ENCODE measurements at regions not wholly inside any gene's neighbourhood (a gene's known extent, or its start where the extent isn't known, plus 50 kb on each side); places are given as distances from the start of the nearest gene placed in this dataset.

DNA sequence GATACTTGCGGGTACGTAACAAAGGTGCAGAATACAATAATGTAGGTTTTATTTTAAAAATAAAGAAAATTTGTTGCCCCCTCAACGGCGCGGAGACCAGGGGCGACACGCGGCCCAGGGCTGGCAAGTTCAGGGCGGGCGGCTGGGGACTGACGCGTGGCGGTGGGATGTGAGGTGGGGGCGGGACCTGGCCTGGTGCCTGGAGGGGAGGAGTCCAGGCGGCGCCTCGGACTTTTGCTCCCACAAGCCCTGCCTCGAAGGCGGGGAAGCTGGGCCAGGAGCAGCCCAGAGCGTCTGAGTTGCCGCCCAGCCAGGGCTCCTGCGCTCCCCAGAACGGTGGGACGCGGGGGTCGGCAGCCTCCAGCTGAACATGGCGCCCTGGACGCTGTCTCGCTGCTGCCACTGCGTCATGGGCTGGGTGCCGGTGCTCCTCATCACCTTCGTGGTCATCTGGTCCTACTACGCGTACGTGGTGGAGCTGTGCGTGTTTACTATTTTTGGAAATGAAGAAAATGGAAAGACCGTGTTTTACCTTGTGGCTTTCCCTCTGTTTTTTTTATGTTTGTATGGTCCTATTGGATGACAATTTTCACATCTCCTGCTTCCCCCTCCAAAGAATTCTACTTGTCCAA, 1122.8 kb upstream of the ATXN8OS start:
- Histone ChIP-seq H4K20me1 (ENCODE audit: insufficient read depth, low read length) (no peaks in the 10 kb centered on the region), H3K9ac (ENCODE audit: low read length) (no peak overlapping the region), H3K27ac (ENCODE audit: low read length) (no peak overlapping the region), H3K4me3 (ENCODE audit: low read length) (no peak overlapping the region), H3F3A (ENCODE audit: insufficient read depth, low read length) (no peaks in the 10 kb centered on the region), H3K9me3 (replicated peaks; ENCODE audit: insufficient read depth, low read length) (no peaks in the 10 kb centered on the region), H3K4me2 (ENCODE audit: low read depth, low read length) (no peak overlapping the region), H3K36me3 (replicated peaks; ENCODE audit: insufficient read depth, low read length) (no peaks in the 10 kb centered on the region), H3K27me3 (replicated peaks; ENCODE audit: insufficient read depth, low read length) (no peaks in the 10 kb centered on the region), H3K9me2 (replicated peaks; ENCODE audit: insufficient read depth, low read length) (no peaks in the 10 kb centered on the region), H2AFZ (ENCODE audit: low read length) (no peak overlapping the region), H3K79me2 (ENCODE audit: low read length) (no peaks in the 10 kb centered on the region), H3K4me1 (ENCODE audit: low read length) (no peaks in the 10 kb centered on the region)
- no peak for DNase-seq
- TF ChIP-seq EZH2 (optimal IDR thresholded peaks at IDR 0.05; ENCODE audit: low read depth, low read length) (no peak), EZH2phosphoT487 (IDR thresholded peaks at IDR 0.05; ENCODE audit: low read length) (no peak)
- TF ChIP-seq, protein P1, sequence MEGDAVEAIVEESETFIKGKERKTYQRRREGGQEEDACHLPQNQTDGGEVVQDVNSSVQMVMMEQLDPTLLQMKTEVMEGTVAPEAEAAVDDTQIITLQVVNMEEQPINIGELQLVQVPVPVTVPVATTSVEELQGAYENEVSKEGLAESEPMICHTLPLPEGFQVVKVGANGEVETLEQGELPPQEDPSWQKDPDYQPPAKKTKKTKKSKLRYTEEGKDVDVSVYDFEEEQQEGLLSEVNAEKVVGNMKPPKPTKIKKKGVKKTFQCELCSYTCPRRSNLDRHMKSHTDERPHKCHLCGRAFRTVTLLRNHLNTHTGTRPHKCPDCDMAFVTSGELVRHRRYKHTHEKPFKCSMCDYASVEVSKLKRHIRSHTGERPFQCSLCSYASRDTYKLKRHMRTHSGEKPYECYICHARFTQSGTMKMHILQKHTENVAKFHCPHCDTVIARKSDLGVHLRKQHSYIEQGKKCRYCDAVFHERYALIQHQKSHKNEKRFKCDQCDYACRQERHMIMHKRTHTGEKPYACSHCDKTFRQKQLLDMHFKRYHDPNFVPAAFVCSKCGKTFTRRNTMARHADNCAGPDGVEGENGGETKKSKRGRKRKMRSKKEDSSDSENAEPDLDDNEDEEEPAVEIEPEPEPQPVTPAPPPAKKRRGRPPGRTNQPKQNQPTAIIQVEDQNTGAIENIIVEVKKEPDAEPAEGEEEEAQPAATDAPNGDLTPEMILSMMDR (IDR thresholded peaks at IDR 0.05; ENCODE audit: low read length) = no peak

DNA sequence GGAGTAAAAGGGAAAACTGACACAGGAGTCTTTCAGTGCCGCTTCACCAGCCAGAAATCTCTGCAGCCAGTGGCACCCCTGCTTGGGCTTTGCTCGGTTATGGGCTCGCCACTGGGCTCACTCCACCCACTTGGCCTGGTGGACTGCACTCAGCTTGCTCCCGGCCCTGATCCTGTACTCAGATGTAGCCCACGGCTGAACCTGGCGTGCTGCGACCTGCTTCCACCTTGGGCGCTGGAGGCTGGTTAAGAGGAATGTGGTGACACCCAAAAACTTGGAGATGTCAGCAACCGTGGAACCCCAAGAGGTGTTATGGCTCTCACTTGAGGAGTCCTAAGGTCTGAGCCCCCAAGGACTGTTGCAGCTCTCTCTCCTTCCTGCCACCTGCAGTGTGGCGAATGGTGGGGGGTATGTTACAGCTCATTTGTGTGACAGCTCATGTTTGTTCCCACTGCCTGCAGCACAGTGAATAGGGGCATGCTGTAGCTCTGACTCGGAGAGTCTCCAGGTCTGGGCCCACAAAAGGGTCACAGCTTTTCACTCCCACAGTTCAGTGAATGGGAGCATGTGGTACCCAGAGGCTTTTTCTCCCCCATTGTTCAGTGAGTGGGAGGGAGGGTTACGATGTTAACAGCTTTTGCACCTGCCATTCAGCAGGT, 1124.5 kb upstream of the ATXN8OS start:
- Histone ChIP-seq H3K4me1 (ENCODE audit: low read length) (no peaks in the 10 kb centered on the region), H3K9me2 (replicated peaks; ENCODE audit: insufficient read depth, low read length) (no peaks in the 10 kb centered on the region), H3K4me3 (ENCODE audit: low read length) (no peak overlapping the region), H3F3A (ENCODE audit: insufficient read depth, low read length) (no peaks in the 10 kb centered on the region), H3K27me3 (replicated peaks; ENCODE audit: insufficient read depth, low read length) (no peaks in the 10 kb centered on the region), H3K9ac (ENCODE audit: low read length) (no peak overlapping the region), H3K9me3 (replicated peaks; ENCODE audit: insufficient read depth, low read length) (no peaks in the 10 kb centered on the region), H4K20me1 (ENCODE audit: insufficient read depth, low read length) (no peaks in the 10 kb centered on the region), H3K79me2 (ENCODE audit: low read length) (no peaks in the 10 kb centered on the region), H3K27ac (ENCODE audit: low read length) (no peak overlapping the region), H2AFZ (ENCODE audit: low read length) (no peak overlapping the region), H3K4me2 (ENCODE audit: low read depth, low read length) (no peak overlapping the region), H3K36me3 (replicated peaks; ENCODE audit: insufficient read depth, low read length) (no peaks in the 10 kb centered on the region)
- TF ChIP-seq, protein P1 (IDR thresholded peaks at IDR 0.05; ENCODE audit: low read length) = no peak
- TF ChIP-seq EZH2phosphoT487 (IDR thresholded peaks at IDR 0.05; ENCODE audit: low read length) = no peak
- no peak for TF ChIP-seq EZH2 (optimal IDR thresholded peaks at IDR 0.05; ENCODE audit: low read depth, low read length)
- DNase-seq = no peak

DNA sequence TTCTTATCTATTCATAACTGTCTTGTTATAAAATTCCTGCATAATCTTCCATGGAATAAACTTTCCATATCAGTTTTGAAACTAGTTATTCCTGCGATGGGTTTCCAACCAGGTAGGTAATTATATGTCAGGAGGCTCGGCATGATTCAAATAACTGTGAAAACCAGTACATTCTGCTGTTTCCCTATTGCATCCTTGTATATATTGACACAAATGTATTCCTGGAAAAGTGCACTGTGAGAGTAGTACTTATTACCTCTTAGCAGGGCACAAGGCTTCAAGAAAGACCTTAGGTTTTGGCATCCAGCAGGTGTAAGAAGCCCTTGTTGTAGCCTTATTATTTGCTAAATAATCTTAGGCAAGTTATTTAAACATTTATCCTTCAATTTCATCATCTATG, 1131.3 kb upstream of the ATXN8OS start:
- Histone ChIP-seq H3F3A (ENCODE audit: insufficient read depth, low read length) (no peaks in the 10 kb centered on the region), H3K27ac (ENCODE audit: low read length) (no peak overlapping the region), H3K79me2 (ENCODE audit: low read length) (no peaks in the 10 kb centered on the region), H3K36me3 (replicated peaks; ENCODE audit: insufficient read depth, low read length) (no peaks in the 10 kb centered on the region), H3K9me2 (replicated peaks; ENCODE audit: insufficient read depth, low read length) (no peaks in the 10 kb centered on the region), H2AFZ (ENCODE audit: low read length) (no peak overlapping the region), H3K9me3 (replicated peaks; ENCODE audit: insufficient read depth, low read length) (no peaks in the 10 kb centered on the region), H3K4me3 (ENCODE audit: low read length) (no peak overlapping the region), H4K20me1 (ENCODE audit: insufficient read depth, low read length) (no peaks in the 10 kb centered on the region), H3K9ac (ENCODE audit: low read length) (no peak overlapping the region), H3K4me2 (ENCODE audit: low read depth, low read length) (no peak overlapping the region), H3K4me1 (ENCODE audit: low read length) (no peaks in the 10 kb centered on the region), H3K27me3 (replicated peaks; ENCODE audit: insufficient read depth, low read length) (no peaks in the 10 kb centered on the region)
- DNase-seq = no peak
- TF ChIP-seq EZH2phosphoT487 (IDR thresholded peaks at IDR 0.05; ENCODE audit: low read length) = no peak
- TF ChIP-seq, protein P1 (IDR thresholded peaks at IDR 0.05; ENCODE audit: low read length) = no peak
